ENCODE measurements at regions not wholly inside any gene's neighbourhood (a gene's known extent, or its start where the extent isn't known, plus 50 kb on each side); places are given as distances from the start of the nearest gene placed in this dataset.

DNA sequence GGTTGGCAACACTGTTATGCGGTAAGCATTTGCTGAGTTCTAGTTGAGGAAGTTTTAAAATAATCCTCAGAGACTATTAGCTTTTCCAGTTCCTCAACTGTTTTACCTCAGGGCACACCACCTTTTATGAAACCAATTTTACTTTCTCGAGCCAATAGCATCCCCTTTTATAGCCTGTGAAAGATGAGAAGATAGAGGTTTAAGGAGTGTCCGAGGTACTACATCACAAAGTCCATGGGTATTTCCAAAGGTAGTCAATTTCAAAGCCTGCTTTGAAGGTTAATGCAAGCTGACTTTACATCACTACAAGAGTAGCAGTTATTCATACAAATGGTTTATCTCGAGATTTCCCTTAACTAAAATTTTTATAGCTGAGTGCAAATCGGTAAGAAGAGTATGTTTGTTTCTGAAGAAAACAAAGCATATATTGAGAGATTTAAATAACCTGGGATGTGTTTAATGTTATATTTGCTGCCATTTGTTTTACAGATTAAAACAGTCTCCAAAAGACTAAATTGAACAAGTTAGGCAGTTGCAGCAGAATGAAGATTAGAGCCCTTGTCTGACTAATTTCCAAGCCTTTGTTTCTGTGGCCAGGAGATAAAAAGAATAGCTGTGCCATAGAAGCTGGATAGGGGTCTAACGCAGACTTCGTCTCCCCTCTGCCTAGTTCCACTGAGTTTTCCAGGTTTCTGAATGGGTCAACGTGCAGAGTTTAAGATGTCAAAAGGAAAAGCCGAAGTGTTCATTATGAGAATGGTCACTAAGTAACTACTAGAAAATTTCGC is 74.7 kb upstream of the TRPC4 start:
- no peaks in the 10 kb centered on the region for H3K36me3 ChIP-seq (ENCODE audit: control insufficient read depth in 1 of 2, insufficient read depth in 2 of 2, low read depth in 1 of 2, low read length in 2 of 2)
- no peak overlapping the region for H2BK120ac ChIP-seq (ENCODE audit: low read depth, low read length)
- H3K4me1 ChIP-seq (ENCODE audit: control insufficient read depth, insufficient read depth, low read depth, low read length), result no peaks in the 10 kb centered on the region
- no peak overlapping the region for H3K4me2 ChIP-seq (ENCODE audit: low read length, poor library complexity, severe bottlenecking)
- no peak overlapping the region for H2BK15ac ChIP-seq (ENCODE audit: low read depth, poor library complexity, severe bottlenecking)
- no peak for DNase-seq
- no peak overlapping the region for H3K14ac ChIP-seq (ENCODE audit: low read length in 2 of 2)
- 72% methylated on average over 6 of the region's 10 CpGs for WGBS
- H2BK12ac ChIP-seq (ENCODE audit: low read length in 2 of 2), result no peak overlapping the region
- no peaks in the 10 kb centered on the region for H3K27me3 ChIP-seq (ENCODE audit: control insufficient read depth in 1 of 2, insufficient read depth in 1 of 2, low read length in 2 of 2)
- no peak overlapping the region for H4K8ac ChIP-seq (ENCODE audit: low read length)
- H3K9me3 ChIP-seq (ENCODE audit: control insufficient read depth, low read length), result no peaks in the 10 kb centered on the region
- no peak overlapping the region for H3K4me3 ChIP-seq (ENCODE audit: insufficient read depth in 1 of 2, low read depth in 1 of 2, low read length in 2 of 2)
- no peak overlapping the region for H3K4ac ChIP-seq (ENCODE audit: low read depth in 1 of 2, low read length in 2 of 2)
- H3K27ac ChIP-seq (ENCODE audit: low read length, poor library complexity, severe bottlenecking), result no peak overlapping the region
- H3K23ac ChIP-seq (ENCODE audit: low read length in 2 of 2), result no peak overlapping the region
- no peak overlapping the region for H3K9ac ChIP-seq (ENCODE audit: low read length)
- no peak overlapping the region for H2BK5ac ChIP-seq (ENCODE audit: low read depth, low read length, poor library complexity, severe bottlenecking)
- H4K91ac ChIP-seq (ENCODE audit: low read length), result no peak overlapping the region
- no peak overlapping the region for H2AFZ ChIP-seq (ENCODE audit: low read depth, low read length)
- no peaks in the 10 kb centered on the region for H3K79me1 ChIP-seq (replicated peaks; ENCODE audit: low read length, poor library complexity, severe bottlenecking)
- H2AK5ac ChIP-seq (ENCODE audit: low read length, severe bottlenecking), result no peak overlapping the region
- H3K18ac ChIP-seq (ENCODE audit: low read depth in 1 of 2, low read length in 2 of 2), result no peak overlapping the region

- Histone ChIP-seq H3K36me3 (ENCODE audit: control insufficient read depth in 1 of 2, insufficient read depth in 2 of 2, low read depth in 1 of 2, low read length in 2 of 2) (no peaks in the 10 kb centered on the region), H3K27ac (ENCODE audit: low read length, poor library complexity, severe bottlenecking) (no peak overlapping the region), H3K4me3 (ENCODE audit: insufficient read depth in 1 of 2, low read depth in 1 of 2, low read length in 2 of 2) (no peak overlapping the region), H3K4me2 (ENCODE audit: low read length, poor library complexity, severe bottlenecking) (no peak overlapping the region), H2BK15ac (ENCODE audit: low read depth, poor library complexity, severe bottlenecking) (no peak overlapping the region), H2BK5ac (ENCODE audit: low read depth, low read length, poor library complexity, severe bottlenecking) (no peak overlapping the region), H2AK5ac (ENCODE audit: low read length, severe bottlenecking) (no peak overlapping the region), H3K27me3 (ENCODE audit: control insufficient read depth in 1 of 2, insufficient read depth in 1 of 2, low read length in 2 of 2) (no peaks in the 10 kb centered on the region), H2BK120ac (ENCODE audit: low read depth, low read length) (no peak overlapping the region), H3K4ac (ENCODE audit: low read depth in 1 of 2, low read length in 2 of 2) (no peak overlapping the region), H4K91ac (ENCODE audit: low read length) (no peak overlapping the region), H2AFZ (ENCODE audit: low read depth, low read length) (no peak overlapping the region), H3K9ac (ENCODE audit: low read length) (no peak overlapping the region), H3K14ac (ENCODE audit: low read length in 2 of 2) (no peak overlapping the region), H4K8ac (ENCODE audit: low read length) (no peak overlapping the region), H3K79me1 (replicated peaks; ENCODE audit: low read length, poor library complexity, severe bottlenecking) (no peaks in the 10 kb centered on the region), H3K9me3 (ENCODE audit: control insufficient read depth, low read length) (no peaks in the 10 kb centered on the region), H3K18ac (ENCODE audit: low read depth in 1 of 2, low read length in 2 of 2) (no peak overlapping the region), H3K4me1 (ENCODE audit: control insufficient read depth, insufficient read depth, low read depth, low read length) (no peaks in the 10 kb centered on the region), H3K23ac (ENCODE audit: low read length in 2 of 2) (no peak overlapping the region), H2BK12ac (ENCODE audit: low read length in 2 of 2) (no peak overlapping the region)
- DNase-seq, result no peak
Observed at GRCh38 chr13:37942929-37943328, 73.4 kb upstream of the TRPC4 start.

DNA sequence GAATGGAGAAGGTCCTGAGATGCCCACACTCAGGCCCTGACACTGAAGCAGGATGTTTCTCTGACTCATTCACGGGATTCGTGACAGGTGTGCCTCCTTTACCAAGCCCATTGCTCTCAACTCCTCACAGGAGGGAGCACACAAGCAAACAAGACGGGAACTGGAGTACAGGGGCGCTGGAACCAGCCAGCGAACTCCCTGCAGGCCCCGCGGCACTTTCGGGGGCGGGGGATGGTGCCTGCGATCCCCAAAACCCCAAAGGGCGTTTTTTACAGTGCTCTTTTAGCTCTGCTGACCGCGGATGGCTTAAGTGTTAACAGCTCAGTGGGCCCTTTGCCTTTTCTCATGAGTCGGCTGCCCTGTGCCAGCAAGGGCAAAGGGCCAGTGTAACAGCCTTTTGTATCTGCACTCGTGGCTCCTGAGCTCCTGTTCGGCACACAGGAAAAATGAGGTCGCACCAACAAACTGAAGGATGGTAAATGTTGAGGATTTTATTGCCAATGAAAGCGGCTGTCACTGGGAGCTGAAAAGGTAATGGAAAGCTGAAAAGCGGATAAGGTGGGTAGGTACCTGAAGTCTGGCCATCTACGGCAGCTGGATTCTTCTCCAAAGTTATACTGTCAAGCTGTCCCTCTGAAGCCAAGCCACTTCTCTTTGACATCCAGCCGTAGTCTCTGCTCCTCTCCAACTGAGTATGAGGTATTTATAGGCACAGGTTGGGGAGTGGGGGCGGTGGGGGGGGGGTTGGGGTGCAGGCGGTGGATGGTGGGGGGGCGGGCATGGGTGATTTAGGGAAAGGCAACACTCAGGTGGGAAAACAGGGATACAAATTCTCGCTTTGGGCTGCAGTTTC is 65.0 kb upstream of the TRPC4 start:
- H4K91ac ChIP-seq (ENCODE audit: low read length), result no peak overlapping the region
- no peaks in the 10 kb centered on the region for H3K9me3 ChIP-seq (ENCODE audit: control insufficient read depth, low read length)
- H4K8ac ChIP-seq (ENCODE audit: low read length), result no peak overlapping the region

DNA sequence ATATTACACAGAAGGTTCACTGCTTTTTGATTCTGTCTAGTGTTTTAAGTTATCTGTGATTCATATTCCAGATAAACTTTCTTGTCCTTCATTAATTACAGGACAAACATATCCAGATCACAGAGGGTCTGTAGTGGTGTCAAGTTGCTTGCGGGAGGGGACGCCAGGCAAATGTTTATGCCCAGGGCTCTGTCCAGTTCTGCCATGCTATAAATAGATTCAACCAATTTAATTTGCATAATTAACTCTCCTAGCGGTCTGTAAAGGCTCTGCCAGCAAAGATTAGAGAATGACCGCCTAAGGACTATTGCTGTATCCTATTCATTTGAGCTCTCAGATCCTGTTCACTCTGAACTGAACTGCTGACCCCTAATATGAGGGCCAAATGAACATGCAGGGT is 59.7 kb upstream of the TRPC4 start:
- no peak overlapping the region for H2BK12ac ChIP-seq (ENCODE audit: low read length in 2 of 2)
- no peaks in the 10 kb centered on the region for H3K36me3 ChIP-seq (ENCODE audit: control insufficient read depth in 1 of 2, insufficient read depth in 2 of 2, low read depth in 1 of 2, low read length in 2 of 2)
- no peak overlapping the region for H2BK120ac ChIP-seq (ENCODE audit: low read depth, low read length)
- no peak overlapping the region for H3K4me2 ChIP-seq (ENCODE audit: low read length, poor library complexity, severe bottlenecking)
- WGBS, result 86% methylated on average over 4 of the region's 4 CpGs
- H2BK15ac ChIP-seq (ENCODE audit: low read depth, poor library complexity, severe bottlenecking), result no peak overlapping the region
- H2BK5ac ChIP-seq (ENCODE audit: low read depth, low read length, poor library complexity, severe bottlenecking), result no peak overlapping the region
- no peaks in the 10 kb centered on the region for H3K9me3 ChIP-seq (ENCODE audit: control insufficient read depth, low read length)
- H3K4me1 ChIP-seq (ENCODE audit: control insufficient read depth, insufficient read depth, low read depth, low read length), result no peaks in the 10 kb centered on the region
- H2AK5ac ChIP-seq (ENCODE audit: low read length, severe bottlenecking), result no peak overlapping the region
- no peaks in the 10 kb centered on the region for H3K27me3 ChIP-seq (ENCODE audit: control insufficient read depth in 1 of 2, insufficient read depth in 1 of 2, low read length in 2 of 2)
- no peak for DNase-seq
- H3K14ac ChIP-seq (ENCODE audit: low read length in 2 of 2), result no peak overlapping the region
- no peak overlapping the region for H3K4me3 ChIP-seq (ENCODE audit: insufficient read depth in 1 of 2, low read depth in 1 of 2, low read length in 2 of 2)
- no peak overlapping the region for H2AFZ ChIP-seq (ENCODE audit: low read depth, low read length)
- no peak overlapping the region for H3K4ac ChIP-seq (ENCODE audit: low read depth in 1 of 2, low read length in 2 of 2)
- no peak overlapping the region for H3K23ac ChIP-seq (ENCODE audit: low read length in 2 of 2)
- no peaks in the 10 kb centered on the region for H3K79me1 ChIP-seq (replicated peaks; ENCODE audit: low read length, poor library complexity, severe bottlenecking)
- H3K18ac ChIP-seq (ENCODE audit: low read depth in 1 of 2, low read length in 2 of 2), result no peak overlapping the region
- no peak overlapping the region for H4K91ac ChIP-seq (ENCODE audit: low read length)
- no peak overlapping the region for H3K9ac ChIP-seq (ENCODE audit: low read length)
- H4K8ac ChIP-seq (ENCODE audit: low read length), result no peak overlapping the region
- H3K27ac ChIP-seq (ENCODE audit: low read length, poor library complexity, severe bottlenecking), result no peak overlapping the region

More for the DNA sequence above, 65.0 kb upstream of the TRPC4 start:
- Histone ChIP-seq H3K9ac (ENCODE audit: low read length) (no peak overlapping the region), H2BK15ac (ENCODE audit: low read depth, poor library complexity, severe bottlenecking) (no peak overlapping the region), H3K4me1 (ENCODE audit: control insufficient read depth, insufficient read depth, low read depth, low read length) (no peaks in the 10 kb centered on the region), H3K4me2 (ENCODE audit: low read length, poor library complexity, severe bottlenecking) (no peak overlapping the region), H2AFZ (ENCODE audit: low read depth, low read length) (no peak overlapping the region), H3K4me3 (ENCODE audit: insufficient read depth in 1 of 2, low read depth in 1 of 2, low read length in 2 of 2) (no peak overlapping the region), H2BK120ac (ENCODE audit: low read depth, low read length) (no peak overlapping the region), H3K4ac (ENCODE audit: low read depth in 1 of 2, low read length in 2 of 2) (no peak overlapping the region), H3K23ac (ENCODE audit: low read length in 2 of 2) (no peak overlapping the region), H2AK5ac (ENCODE audit: low read length, severe bottlenecking) (no peak overlapping the region), H2BK5ac (ENCODE audit: low read depth, low read length, poor library complexity, severe bottlenecking) (no peak overlapping the region), H3K79me1 (replicated peaks; ENCODE audit: low read length, poor library complexity, severe bottlenecking) (no peaks in the 10 kb centered on the region), H3K27me3 (ENCODE audit: control insufficient read depth in 1 of 2, insufficient read depth in 1 of 2, low read length in 2 of 2) (no peaks in the 10 kb centered on the region), H3K14ac (ENCODE audit: low read length in 2 of 2) (no peak overlapping the region), H2BK12ac (ENCODE audit: low read length in 2 of 2) (no peak overlapping the region), H3K18ac (ENCODE audit: low read depth in 1 of 2, low read length in 2 of 2) (no peak overlapping the region), H3K36me3 (ENCODE audit: control insufficient read depth in 1 of 2, insufficient read depth in 2 of 2, low read depth in 1 of 2, low read length in 2 of 2) (no peaks in the 10 kb centered on the region), H3K27ac (ENCODE audit: low read length, poor library complexity, severe bottlenecking) (no peak overlapping the region)
- DNase-seq, result no peak
- WGBS, result 76% methylated on average over 21 of the region's 25 CpGs

All from mesenchymal stem cell (in vitro differentiated cells and primary cell).